Neural progenitor cell (in vitro differentiated cells): ENCODE measurements at regions not wholly inside any gene's neighbourhood (a gene's known extent, or its start where the extent isn't known, plus 50 kb on each side); places are given as distances from the start of the nearest gene placed in this dataset.

Source experiments
- DNase-seq: peaks from one replicate; pipeline ENCODE4 v3.0.0-alpha.2; 2016; ENCODE audit warnings: low spot score
- H2AFZ ChIP-seq: fragments of 200-600 bp; sonication (generic); replicated peaks from 2 replicates; pipeline ENCODE4 v1.6.1; 2016; ENCODE audit warnings: antibody characterized with exemption
- H3F3A ChIP-seq: fragments of 200-600 bp; sonication (generic); 2 replicates; pipeline ENCODE4 v1.6.1; 2016; ENCODE audit warnings: antibody characterized with exemption, low read depth
- H3K27ac ChIP-seq: fragments of 200-600 bp; sonication (generic); 2 replicates; pipeline ENCODE4 v1.5.1; 2016; ENCODE audit warnings: mild to moderate bottlenecking
- H3K27me3 ChIP-seq: fragments of 200-600 bp; sonication (generic); 2 replicates; pipeline ENCODE4 v1.6.1; 2016; ENCODE audit warnings: mild to moderate bottlenecking, moderate library complexity
- H3K36me3 ChIP-seq: fragments of 200-600 bp; sonication (generic); 2 replicates; pipeline ENCODE4 v1.5.1; 2016
- H3K4me1 ChIP-seq: fragments of 200-600 bp; sonication (generic); 2 replicates; pipeline ENCODE4 v1.6.1; 2016; ENCODE audit warnings: mixed run types
- H3K4me2 ChIP-seq: fragments of 200-600 bp; sonication (generic); 2 replicates; pipeline ENCODE4 v1.6.1; 2016
- H3K4me3 ChIP-seq: fragments of 200-600 bp; sonication (generic); 2 replicates; pipeline ENCODE4 v1.5.1; 2016
- H3K79me2 ChIP-seq: fragments of 200-600 bp; sonication (generic); 2 replicates; pipeline ENCODE4 v1.6.1; 2016; ENCODE audit warnings: low read depth
- H3K9ac ChIP-seq: fragments of 200-600 bp; sonication (generic); 2 replicates; pipeline ENCODE4 v1.6.1; 2016
- H3K9me3 ChIP-seq: fragments of 200-600 bp; sonication (generic); 2 replicates; pipeline ENCODE4 v1.5.1; 2016; ENCODE audit warnings: low read depth
- H4K20me1 ChIP-seq: fragments of 200-600 bp; sonication (generic); 2 replicates; pipeline ENCODE4 v1.6.1; 2016; ENCODE audit warnings: low read depth
- H3K27ac Mint-ChIP-seq: 3 replicates; pipeline ENCODE4 v1.8.0; 2021; ENCODE audit warnings: mixed read lengths
- H3K27me3 Mint-ChIP-seq: 2 replicates; pipeline ENCODE4 v1.8.0; 2022; ENCODE audit warnings: low read depth, mild to moderate bottlenecking, inconsistent platforms, moderate library complexity, mixed read lengths; ENCODE audit not compliant: insufficient read depth
- H3K36me3 Mint-ChIP-seq: 3 replicates; pipeline ENCODE4 v1.8.0; 2021; ENCODE audit warnings: mixed read lengths
- H3K4me1 Mint-ChIP-seq: 3 replicates; pipeline ENCODE4 v1.8.0; 2021; ENCODE audit warnings: mixed read lengths
- H3K4me3 Mint-ChIP-seq: 3 replicates; pipeline ENCODE4 v1.8.0; 2021; ENCODE audit warnings: mild to moderate bottlenecking, moderate library complexity, mixed read lengths
- H3K9me3 Mint-ChIP-seq: 3 replicates; pipeline ENCODE4 v1.8.0; 2020; ENCODE audit warnings: mixed read lengths
- CTCF ChIP-seq: fragments of 200-600 bp; sonication (generic); IDR thresholded peaks from 2 replicates; pipeline ENCODE4 v1.5.1; 2017; ENCODE audit warnings: antibody characterized with exemption, mild to moderate bottlenecking
- EZH2 ChIP-seq: fragments of 200-600 bp; sonication (generic); IDR thresholded peaks from 2 replicates; pipeline ENCODE4 v1.6.1; 2017; ENCODE audit warnings: antibody characterized with exemption, mild to moderate bottlenecking, moderate library complexity
- EZH2phosphoT487 ChIP-seq: fragments of 200-600 bp; sonication (generic); IDR thresholded peaks from 2 replicates; pipeline ENCODE4 v1.6.1; 2017; ENCODE audit warnings: antibody characterized with exemption

GRCh38 chr5:138651058-138651766 is 76.0 kb upstream of the HSPA9 start:
- H3K27ac Mint-ChIP-seq: peak overlapping the region; percentile 93
- H3K9me3 Mint-ChIP-seq: no peaks in the 10 kb centered on the region
- Histone ChIP-seq H2AFZ (no peak overlapping the region), H3K9ac (no peak overlapping the region), H3K4me3 (no peak overlapping the region), H3F3A (peaks cover 17% of the 10 kb centered on the region), H3K27me3 (no peaks in the 10 kb centered on the region), H3K9me3 (no peaks in the 10 kb centered on the region), H3K4me1 (peaks cover 26% of the 10 kb centered on the region), H3K4me2 (no peak overlapping the region), H3K79me2 (no peaks in the 10 kb centered on the region), H3K36me3 (no peaks in the 10 kb centered on the region), H3K27ac (no peak overlapping the region), H4K20me1 (no peaks in the 10 kb centered on the region)
- no peak for DNase-seq
- no peaks in the 10 kb centered on the region for H3K36me3 Mint-ChIP-seq
- peaks cover 10% of the 10 kb centered on the region for H3K27me3 Mint-ChIP-seq
- TF ChIP-seq EZH2phosphoT487 (no peak), CTCF (no peak), EZH2 (no peak)
- no peak overlapping the region for H3K4me3 Mint-ChIP-seq
- peaks cover 59% of the 10 kb centered on the region for H3K4me1 Mint-ChIP-seq

GRCh38 chr5:138650196-138650595 is 75.0 kb upstream of the HSPA9 start:
- H3K36me3 ChIP-seq: no peaks in the 10 kb centered on the region
- no peak overlapping the region for H3K9ac ChIP-seq
- no peak overlapping the region for H3K27ac Mint-ChIP-seq
- peaks cover 10% of the 10 kb centered on the region for H3K27me3 Mint-ChIP-seq
- H3K4me3 ChIP-seq: no peak overlapping the region
- H3K4me1 ChIP-seq: peaks cover 26% of the 10 kb centered on the region
- H3K4me2 ChIP-seq: no peak overlapping the region
- H2AFZ ChIP-seq: no peak overlapping the region
- no peak for DNase-seq
- H3F3A ChIP-seq: peaks cover 17% of the 10 kb centered on the region
- peaks cover 62% of the 10 kb centered on the region for H3K4me1 Mint-ChIP-seq
- H4K20me1 ChIP-seq: no peaks in the 10 kb centered on the region
- H3K9me3 Mint-ChIP-seq: no peaks in the 10 kb centered on the region
- no peak overlapping the region for H3K4me3 Mint-ChIP-seq
- H3K27me3 ChIP-seq: no peaks in the 10 kb centered on the region
- H3K9me3 ChIP-seq: no peaks in the 10 kb centered on the region
- H3K79me2 ChIP-seq: no peaks in the 10 kb centered on the region
- no peak overlapping the region for H3K27ac ChIP-seq
- no peaks in the 10 kb centered on the region for H3K36me3 Mint-ChIP-seq
- TF ChIP-seq EZH2: no peak
- TF ChIP-seq CTCF: no peak
- TF ChIP-seq EZH2phosphoT487: no peak

- H3K9ac ChIP-seq: no peak overlapping the region
- no peaks in the 10 kb centered on the region for H3K9me3 ChIP-seq
- no peak for TF ChIP-seq EZH2phosphoT487
- no peak for TF ChIP-seq CTCF
- no peak for TF ChIP-seq EZH2
- Mint-ChIP-seq H3K27me3 (peaks cover 10% of the 10 kb centered on the region), H3K27ac (no peak overlapping the region), H3K4me1 (peaks cover 65% of the 10 kb centered on the region), H3K9me3 (no peaks in the 10 kb centered on the region), H3K36me3 (no peaks in the 10 kb centered on the region), H3K4me3 (no peak overlapping the region)
- peaks cover 17% of the 10 kb centered on the region for H3F3A ChIP-seq
- H3K4me2 ChIP-seq: peak overlapping the region; percentile 60
- DNase-seq: no peak
- no peaks in the 10 kb centered on the region for H4K20me1 ChIP-seq
- H3K4me1 ChIP-seq: peaks cover 26% of the 10 kb centered on the region
- no peak overlapping the region for H3K27ac ChIP-seq
- H2AFZ ChIP-seq: peak overlapping the region; percentile 76
- no peak overlapping the region for H3K4me3 ChIP-seq
- H3K79me2 ChIP-seq: no peaks in the 10 kb centered on the region
- H3K36me3 ChIP-seq: no peaks in the 10 kb centered on the region
- no peaks in the 10 kb centered on the region for H3K27me3 ChIP-seq
Observed at GRCh38 chr5:138649775-138650174, 74.6 kb upstream of the HSPA9 start.
